ENCODE measurements at regions not wholly inside any gene's neighbourhood (a gene's known extent, or its start where the extent isn't known, plus 50 kb on each side); places are given as distances from the start of the nearest gene placed in this dataset.

DNA sequence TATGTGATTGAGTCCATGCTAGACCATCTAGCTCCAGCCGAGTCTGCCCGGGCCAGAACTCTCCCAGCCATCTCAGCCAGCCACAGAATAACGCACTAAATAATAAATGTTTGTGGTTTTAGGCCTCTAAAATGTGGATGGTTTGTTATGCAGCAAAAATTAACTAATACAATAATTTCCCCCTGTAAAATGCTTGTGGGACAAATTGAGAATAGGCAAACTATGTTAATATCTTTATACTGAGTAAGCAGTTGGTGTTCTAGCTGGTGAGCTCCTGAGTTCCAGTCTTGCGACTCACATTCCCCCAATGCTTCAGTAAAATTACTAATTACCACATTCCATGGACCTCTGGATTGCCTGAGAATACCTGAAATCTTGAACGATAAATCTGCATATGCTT is 316.8 kb upstream of the NFE2L3 start:
- TF ChIP-seq EZH2 (IDR thresholded peaks at IDR 0.05; ENCODE audit: borderline replicate concordance, low read depth, low read length, poor library complexity, severe bottlenecking): no peak
- TF ChIP-seq, protein P1, sequence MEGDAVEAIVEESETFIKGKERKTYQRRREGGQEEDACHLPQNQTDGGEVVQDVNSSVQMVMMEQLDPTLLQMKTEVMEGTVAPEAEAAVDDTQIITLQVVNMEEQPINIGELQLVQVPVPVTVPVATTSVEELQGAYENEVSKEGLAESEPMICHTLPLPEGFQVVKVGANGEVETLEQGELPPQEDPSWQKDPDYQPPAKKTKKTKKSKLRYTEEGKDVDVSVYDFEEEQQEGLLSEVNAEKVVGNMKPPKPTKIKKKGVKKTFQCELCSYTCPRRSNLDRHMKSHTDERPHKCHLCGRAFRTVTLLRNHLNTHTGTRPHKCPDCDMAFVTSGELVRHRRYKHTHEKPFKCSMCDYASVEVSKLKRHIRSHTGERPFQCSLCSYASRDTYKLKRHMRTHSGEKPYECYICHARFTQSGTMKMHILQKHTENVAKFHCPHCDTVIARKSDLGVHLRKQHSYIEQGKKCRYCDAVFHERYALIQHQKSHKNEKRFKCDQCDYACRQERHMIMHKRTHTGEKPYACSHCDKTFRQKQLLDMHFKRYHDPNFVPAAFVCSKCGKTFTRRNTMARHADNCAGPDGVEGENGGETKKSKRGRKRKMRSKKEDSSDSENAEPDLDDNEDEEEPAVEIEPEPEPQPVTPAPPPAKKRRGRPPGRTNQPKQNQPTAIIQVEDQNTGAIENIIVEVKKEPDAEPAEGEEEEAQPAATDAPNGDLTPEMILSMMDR (conservative IDR thresholded peaks at IDR 0.05; ENCODE audit: low read depth, low read length): no peak
